GM19438 (cell line): ENCODE measurements at regions not wholly inside any gene's neighbourhood (a gene's known extent, or its start where the extent isn't known, plus 50 kb on each side); places are given as distances from the start of the nearest gene placed in this dataset.

Experiments used
- ATAC-seq: cut with Tn5 transposase; IDR thresholded peaks from one replicate; pipeline ENCODE4 v1.9.1; 2021; ENCODE audit warnings: low read depth; ENCODE audit not compliant: unreplicated experiment

DNA sequence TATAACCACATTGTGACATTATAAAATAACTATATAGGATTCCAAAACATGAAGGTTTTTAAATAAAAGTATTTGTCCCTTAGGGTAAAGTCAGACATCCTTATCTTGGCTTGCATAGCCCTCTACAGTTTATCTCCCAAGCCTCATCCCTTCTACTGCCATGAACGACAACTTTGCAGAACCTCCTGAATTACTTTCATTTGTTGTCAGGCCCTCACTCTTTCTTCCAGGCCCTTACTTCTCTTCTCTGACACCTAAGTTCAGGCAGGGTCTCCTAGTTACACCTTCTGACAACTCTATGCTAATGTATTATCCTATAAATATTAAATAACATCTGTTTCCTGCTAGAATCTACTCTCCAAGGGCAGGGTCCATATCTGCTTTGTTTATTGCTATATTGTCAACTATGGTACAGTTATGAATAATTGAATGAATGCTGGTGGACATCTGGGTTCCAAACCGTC, 115.7 kb upstream of the MDM1 start:
- no peak for ATAC-seq

DNA sequence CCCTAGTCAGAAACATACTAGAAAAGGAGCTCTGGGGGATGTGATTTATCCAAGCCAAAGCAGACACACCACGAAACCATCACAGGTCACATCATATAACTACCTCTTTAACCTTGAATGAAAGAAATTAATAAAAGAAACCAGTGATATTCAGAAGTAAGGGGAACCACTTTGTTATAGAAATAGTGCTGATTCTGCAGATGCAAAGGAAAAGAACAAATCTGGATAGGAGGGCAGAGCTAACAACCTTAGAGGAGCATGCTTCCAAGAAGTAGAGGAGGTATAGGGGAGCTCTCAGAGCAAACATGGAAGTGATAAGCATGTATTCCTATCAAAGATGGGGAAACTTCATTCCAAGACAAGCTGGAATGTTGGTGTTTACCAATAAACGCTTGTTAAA, 117.0 kb upstream of the MDM1 start:
- ATAC-seq = no peak

DNA sequence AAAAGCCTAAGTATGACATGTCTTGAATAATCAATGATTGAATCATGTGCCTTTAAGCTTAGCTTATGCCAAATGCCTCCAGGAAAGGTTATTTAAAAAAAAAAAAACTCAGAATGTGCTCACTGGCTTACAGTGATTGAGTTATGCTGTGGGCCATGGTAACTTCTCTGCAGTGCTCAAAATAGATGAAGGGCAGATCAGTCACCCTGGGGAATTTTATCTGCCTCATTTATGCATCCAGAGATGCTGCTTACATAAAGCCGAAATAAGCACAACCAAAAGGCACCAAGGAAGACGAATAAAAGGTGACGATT, 118.7 kb upstream of the MDM1 start:
- ATAC-seq = no peak

DNA sequence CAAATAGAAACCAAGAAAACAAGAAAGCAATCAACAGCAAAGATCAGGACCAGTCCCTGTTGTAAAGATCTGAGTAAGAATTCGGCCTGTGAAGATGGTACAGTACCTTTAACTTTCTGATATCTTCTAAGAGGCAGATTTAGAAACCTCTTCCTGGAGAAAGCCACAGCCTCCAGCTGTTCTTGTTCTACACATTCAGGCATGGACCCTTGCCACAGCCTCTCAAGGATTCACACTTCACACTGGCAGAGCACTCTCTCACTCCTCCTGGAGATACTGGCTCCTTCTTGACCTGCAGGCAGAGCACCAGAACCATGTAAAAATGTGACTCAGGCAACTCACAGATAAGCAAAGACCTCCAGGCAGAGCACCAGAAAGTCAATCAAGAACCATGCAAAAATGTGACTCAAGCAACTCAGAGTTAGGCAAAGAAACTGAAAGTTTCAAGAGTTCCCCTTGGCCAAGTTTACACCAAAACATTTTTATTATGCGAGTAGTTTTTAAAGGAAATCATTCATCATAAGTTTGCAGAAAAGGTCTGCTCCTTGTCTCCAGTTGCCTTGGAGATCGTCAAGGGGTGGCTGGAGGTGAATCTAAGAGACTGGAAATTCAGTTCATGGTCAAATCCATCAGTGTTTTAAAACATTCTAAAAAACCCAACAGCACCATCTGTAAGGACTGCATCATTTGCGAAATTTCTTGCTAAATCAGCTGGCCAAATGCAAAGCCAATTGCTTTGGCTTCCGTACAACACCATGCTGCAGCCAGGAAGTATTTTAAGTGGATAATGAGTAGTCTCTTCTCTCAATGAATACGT, 119.3 kb upstream of the MDM1 start:
- peak; percentile 69 for ATAC-seq

DNA sequence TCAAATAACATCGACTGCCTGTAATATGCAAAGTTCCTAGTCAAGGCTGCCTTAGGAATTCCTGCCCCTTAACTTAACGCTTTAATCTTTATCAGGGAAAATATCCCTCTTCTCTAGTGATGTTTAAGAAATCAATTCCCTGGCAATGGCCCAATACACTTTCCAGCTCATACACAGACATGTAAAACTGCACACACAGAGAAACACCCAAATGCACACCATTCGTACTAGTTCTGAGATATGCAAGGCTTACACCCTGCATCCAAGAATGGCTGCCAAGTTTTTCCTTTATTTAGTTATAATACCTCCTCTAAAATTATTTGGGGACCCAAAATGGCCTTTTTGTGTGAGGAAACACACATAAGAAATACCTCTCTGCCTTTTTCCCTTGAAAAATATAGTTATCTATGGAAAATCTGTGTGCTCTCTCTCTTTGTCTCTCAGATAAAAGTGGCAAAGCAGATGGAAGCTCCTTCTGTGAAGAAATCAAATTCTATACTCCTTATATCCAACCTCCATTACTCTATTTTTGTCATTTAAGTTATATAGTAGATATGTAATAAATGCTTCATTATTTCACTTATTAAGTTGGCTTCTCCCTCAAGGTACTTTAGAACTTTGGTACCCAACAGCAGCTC, 120.0 kb upstream of the MDM1 start:
- ATAC-seq = no peak

DNA sequence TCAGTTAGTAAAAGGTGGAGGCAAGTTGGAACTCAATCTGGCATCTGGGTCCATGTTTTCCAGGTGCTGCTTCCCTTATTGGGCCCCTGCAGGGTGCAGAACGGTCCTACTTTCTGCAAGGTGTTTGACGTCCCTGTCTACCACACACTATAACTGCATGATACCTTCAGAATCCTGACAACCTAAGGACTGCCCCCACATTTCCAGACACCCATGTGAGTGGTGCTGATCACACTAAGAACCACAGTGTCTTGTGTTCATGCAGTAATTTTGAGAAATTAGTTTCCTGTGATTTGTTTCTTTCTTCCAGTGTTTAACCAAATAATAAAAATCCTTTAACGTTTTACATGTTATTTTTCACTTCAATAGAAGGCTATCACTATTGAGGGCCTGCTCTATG, 121.1 kb upstream of the MDM1 start:
- no peak for ATAC-seq

DNA sequence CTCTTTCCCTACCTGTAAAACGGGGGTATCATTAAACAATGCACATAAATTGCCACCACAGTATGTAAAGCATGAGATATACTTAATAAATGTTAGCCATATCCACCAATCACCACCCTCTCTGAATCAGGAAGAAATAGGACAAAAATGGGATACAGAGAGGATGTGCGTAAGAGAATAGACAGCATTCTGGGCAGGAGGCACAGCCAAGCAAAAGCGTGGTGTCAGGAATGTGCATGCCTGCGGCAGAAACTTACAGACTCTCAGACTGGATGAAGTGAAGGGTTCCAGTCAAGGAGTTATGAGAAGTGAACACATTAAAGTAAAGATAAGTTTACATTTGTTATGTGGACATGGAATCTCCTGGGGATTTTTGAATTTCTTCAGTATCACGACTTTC, 121.7 kb upstream of the MDM1 start:
- no peak for ATAC-seq

DNA sequence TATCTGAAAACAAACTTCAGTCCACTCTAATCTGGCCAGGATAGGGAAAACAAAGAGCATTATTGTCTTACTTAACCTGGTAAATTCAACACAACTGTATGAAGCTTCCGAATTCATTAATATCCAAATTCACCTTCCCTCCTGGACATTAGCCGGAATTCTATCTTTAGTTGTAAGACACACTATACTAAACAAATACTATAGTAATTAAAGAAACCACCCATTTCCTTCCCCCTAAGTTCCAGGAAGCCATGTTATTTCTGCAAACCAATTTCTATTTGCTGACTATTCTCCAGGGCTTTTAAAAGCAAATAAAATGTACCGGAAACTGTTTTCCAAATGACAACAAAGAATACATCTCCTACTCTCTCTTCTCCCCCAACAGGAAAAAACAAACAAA, 122.7 kb upstream of the MDM1 start:
- no peak for ATAC-seq

DNA sequence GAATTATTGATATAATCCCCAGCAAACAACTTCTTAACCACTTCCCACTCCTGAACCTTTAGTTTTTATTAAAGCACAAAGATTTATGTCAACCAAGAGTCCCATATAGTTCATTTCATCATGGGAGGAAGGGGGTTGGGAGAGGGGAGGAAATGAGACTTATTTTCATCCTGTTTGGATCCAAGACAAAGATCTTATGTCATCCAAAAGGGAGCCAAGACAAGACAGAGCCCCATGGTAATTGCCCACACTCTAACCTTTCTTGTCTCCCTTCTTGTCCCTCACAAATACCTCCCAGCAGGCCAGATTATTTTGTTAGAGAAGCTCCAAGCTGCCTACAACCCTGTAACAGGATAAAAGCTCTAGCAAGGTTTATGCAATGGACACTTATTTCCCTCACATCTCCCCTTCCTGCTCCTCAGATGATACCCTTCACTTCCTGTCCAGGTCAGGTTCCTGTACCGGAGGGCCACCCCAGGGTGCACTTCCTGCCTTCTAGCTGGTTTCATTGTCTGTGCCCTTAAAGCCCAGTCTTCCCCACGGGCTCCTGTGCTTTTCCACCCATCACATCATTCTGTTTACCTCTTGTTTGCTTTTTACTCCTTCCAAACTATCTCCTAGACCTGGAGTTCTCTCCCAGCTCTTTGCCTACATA, 123.7 kb upstream of the MDM1 start:
- no peak for ATAC-seq

DNA sequence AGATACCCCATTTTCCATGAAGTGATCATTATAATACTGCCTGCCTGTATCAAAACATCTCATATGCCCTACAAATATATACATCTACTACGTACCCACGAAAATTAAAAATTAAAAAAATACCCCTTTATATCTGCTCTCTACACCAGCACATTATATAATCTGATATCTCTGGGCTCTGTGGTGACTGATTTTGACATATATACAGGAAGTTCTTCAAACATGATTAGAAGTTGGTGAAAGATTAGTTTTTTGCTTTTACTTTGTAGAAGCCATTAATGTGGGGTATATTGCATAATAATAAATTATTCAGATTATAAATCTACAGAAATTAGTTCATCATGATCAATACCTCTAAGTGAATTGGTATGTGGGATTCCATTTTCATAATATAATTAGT, 126.7 kb upstream of the MDM1 start:
- ATAC-seq = no peak

DNA sequence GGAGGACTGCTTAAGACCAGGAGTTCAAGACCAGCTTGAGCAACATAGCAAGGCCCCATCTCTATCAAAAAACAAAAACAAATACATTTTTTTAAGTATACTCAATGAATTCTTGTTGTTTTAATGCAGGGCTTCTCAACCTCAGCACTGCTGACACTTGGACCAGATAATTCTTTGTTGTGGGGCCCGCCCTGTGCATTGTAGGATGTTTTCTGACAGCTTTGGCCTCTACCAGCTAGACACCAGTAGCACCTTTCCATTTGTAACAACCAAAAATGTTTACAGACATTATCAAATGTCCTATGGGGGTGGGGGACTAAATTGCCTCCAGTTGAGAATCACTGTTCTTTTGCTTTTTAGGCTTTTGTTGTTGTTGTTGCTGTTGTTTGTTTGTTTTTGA, 128.1 kb upstream of the MDM1 start:
- ATAC-seq = no peak

DNA sequence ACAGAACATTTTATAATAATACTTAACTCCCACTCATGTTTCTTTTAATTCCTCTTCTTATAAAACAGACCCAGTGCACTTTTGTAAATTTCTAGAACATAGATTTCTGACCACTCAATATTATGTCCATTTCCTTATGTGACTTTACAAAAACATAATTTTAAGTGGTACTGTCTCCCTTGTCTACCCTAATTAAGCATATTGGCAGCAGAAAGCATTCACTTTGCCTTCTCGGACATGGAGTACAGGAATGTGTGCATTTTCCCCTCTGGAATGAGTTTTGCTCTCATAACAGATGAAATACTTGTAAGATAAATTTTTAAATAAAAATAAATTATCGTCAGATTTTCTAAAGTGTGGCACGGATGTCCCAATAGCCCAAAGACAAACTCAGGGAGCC, 129.5 kb upstream of the MDM1 start:
- no peak for ATAC-seq

DNA sequence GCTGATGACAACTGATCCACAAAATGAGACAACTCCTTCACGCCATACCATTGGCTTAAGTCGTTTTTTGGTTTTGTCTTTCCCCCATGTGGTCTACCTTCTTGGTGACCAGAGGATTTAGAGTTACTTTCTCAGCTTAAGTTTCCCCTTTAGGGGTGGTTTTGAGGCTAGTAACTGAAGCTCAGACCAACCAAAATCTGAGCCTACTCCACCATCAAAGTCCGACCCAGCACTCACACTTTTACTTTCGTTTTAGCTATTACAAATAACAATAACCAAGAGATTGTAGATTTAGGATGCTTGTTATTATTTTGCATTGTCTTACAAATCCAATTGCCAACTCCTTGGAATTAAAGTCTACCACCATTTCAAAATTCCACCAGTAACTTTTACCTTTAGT, 130.6 kb upstream of the MDM1 start:
- ATAC-seq = no peak

DNA sequence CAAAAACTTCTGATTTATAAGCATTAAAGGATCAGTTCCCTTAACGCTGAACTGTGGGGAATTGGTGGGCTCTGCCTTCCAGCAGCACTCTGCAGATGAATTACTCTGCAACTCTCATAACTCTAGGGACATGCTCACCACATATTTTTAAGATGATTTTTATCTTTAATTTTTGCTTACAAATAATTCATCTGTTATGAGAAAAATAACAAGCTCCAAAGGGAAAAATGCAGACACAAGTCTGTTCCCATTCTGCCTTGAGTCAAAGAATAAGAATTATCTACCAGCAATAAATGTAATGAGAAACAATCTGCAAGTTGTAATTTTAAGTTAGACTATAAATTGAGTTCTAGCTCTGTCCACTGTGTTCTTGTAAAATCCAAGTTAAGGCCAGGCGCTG, 133.1 kb upstream of the MDM1 start:
- ATAC-seq = no peak

DNA sequence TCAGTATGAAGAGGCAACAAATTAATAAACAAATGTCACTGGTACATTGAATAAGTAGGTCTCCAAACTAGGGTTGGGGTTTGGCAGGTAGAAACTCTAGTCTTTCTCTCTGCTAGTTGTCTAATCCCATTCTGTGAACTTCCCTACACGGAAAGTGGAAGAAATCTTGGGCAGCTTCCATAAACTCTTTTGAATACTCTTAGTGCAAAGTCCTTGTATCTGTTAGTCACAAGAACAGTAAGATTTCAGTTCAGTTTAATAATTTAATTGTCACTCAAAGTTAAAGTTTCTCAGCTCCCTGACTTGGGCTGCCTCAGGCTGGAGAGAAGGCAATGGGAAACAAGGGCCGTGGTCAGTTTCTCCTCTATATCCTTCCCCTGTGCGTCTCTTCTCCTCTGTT, 135.4 kb upstream of the MDM1 start:
- no peak for ATAC-seq

DNA sequence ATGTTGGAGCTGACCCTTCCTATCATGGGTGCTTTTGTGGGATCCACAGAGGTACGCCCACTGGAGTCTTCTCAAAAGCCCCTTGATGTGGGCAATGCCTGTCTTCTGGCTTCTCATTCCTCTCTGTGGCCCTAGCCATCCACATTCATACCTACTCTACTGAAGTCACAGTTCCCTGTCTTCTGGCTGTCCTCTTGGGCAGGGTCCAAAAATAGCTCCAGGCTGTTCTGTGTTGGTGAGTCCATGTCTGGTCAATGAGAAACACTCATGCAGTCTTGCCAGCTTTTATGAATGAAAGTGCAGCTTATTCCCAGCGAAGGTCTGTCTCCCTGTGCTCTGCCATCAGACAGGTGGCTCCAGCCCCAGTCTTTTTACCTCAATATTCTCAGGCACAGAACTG, 135.9 kb upstream of the MDM1 start:
- ATAC-seq = no peak

DNA sequence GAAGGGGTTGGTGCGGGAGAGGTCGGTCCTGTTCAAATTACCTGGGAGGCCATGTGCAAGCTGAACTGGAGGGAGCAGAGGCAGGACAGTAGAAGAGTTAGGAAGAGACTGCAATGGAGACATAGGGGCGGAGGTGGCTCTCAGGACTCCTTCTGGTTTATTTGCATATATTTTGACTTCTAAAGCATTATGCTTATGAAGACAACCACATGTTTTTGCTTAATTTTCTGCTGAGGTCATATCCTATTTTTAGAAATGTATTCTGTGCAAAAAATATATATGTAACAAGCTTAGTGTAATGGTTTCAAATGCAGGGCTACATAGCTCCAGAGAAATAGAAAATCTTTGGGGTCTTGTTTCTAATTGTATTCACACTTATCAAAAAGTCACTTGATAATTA, 137.0 kb upstream of the MDM1 start:
- ATAC-seq = no peak

DNA sequence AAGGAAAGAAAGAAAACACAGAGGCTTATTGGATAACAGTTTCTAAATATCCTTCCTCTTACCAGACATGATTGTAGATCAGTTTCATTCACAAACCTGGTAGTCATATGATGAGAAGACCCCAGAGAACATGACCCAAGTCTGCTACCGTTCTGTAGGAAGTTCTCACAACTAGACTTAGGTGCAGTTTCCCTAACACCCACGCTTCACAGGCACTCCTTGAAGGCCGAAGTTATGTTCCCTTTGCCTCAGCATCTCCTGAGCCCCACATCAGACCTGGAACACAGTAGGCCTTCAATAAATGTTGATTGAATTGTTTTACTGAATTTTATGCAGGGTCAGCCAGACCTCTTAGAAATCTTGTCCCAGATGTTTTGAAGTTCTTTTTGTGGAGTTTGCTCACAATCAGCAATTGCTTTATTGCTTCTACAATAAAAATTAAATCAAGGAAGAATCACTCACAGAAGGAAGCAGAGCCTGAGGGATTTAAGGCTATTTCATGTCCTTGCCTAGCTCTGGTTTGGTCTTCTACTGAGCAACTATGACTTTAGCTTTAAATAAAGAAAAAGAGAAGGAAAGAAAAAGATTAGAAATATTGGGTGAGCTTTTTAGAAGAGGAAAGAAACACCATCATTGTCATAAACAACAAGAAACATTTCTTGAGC, 138.6 kb upstream of the MDM1 start:
- no peak for ATAC-seq

DNA sequence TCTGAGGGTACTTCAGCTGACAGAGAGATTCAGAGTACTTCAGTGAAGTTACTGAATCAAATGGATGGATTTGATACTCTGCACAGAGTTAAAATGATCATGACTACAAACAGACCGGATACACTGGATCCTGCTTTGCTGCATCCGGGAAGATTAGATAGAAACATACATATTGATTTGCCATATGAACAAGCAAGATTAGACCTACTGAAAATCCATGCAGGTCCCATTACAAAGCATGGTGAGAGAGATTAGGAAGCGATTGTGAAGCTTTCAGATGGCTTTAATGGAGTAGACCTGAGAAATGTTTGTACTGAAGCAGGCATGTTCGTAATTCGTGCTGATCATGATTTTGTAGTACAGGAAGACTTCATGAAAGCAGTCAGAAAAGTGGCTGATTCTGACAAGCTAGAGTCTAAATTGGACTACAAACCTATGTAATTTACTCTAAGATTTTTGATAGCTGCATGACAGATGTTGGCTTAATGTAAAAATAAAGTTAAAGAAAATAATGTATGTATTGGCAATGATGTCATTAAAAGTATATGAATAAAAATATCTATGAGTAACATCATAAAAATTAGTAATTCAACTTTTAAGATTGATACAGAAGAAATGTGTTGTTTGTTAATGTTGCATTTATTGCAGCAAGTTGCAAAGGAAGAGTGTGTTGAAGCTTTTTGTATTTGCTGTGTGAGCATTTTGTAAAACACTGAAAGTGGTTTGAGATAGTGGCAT, 136.1 kb upstream of the RAP1B start:
- no peak for ATAC-seq

DNA sequence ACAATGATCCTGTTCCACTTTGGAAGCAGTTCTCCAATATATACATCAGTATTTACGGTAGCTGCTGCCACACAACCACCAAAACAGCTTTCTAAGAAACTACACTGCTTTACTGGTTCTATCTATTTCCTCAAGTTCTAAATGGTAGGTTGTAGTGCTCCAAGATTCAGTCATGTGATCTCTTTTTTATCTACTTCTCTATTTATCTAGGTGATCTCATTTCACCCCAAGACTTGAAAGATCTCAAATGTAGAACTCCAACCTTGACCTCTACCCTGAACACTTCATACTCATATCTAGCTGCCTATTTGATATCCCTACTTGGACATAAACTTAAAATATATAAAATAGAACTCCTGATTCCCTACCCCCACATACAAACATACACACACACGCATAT, 133.9 kb upstream of the RAP1B start:
- no peak for ATAC-seq

DNA sequence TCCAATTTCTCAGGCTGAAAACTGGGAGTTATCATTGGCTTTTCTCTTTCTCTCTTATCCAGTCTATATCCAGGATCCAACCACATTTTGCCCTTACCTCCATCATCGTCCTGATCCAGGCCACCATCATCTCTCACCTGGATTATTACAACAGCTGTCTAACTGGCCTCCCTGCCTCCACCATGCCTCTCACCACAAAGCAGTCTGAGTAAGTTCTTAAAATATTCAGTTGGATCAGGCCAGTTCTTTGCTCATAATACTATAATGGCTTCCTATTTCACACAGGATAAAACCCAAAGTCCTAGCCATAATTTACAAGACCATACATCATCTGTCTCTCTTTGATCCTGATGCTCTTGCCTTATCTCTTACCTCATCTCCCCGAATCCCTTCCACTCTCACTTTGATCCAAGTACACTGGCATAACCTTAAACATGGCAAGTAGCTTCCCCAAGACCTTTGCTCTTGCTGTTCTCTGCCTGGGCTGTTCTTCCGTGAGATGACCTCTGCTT, 133.4 kb upstream of the RAP1B start:
- ATAC-seq = no peak
